ENCODE measurements at regions not wholly inside any gene's neighbourhood (a gene's known extent, or its start where the extent isn't known, plus 50 kb on each side); places are given as distances from the start of the nearest gene placed in this dataset.
"Not testable (repeated sequence)": the region's sequence is repeated elsewhere in the genome, so short reads cannot be mapped to it uniquely, and the experiment has no call there.

DNA sequence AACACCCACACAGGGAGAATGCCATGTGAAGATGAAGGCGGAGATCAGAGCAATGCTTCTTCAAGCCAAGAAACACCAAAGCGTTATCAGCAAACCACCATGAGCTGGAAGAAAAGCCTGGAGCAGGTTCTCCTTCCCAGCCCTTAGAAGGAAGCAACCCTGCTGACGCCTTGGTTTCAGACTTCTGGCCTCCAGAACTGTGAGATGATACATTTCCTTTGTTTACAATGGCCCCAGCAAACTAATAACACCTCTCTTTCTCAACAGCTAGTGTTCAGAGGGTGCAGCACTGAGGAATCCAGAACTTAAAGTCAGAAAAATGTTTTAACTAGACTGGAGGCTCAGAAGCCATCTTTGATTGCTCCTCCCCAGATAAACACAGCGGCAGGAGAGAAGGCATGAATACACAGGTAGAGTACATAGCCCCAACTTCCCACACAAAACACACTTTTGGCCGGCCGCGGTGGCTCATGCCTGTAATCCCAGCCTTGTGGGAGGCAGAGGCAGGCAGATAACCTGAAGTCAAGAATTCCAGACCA lies 132.4 kb upstream of the LPP start:
- DNase-seq, result no peak
- Histone ChIP-seq H3K9me3 (no peaks in the 10 kb centered on the region), H3K4me3 (no peak overlapping the region), H3K27me3 (no peaks in the 10 kb centered on the region), H3K36me3 (ENCODE audit: low read depth, missing control alignments) (no peaks in the 10 kb centered on the region), H3K4me1 (peaks cover 9% of the 10 kb centered on the region), H3K27ac (peak overlapping the region in 1 of 2 donors; percentile 51)
- intact Hi-C loops (cut with DNase I; ENCODE audit: low total_unique reads), result no loop called here
- WGBS, 2 donors, result 62 to 68% methylated on average over 7 of the region's 7 CpGs
- TF ChIP-seq, protein P1, sequence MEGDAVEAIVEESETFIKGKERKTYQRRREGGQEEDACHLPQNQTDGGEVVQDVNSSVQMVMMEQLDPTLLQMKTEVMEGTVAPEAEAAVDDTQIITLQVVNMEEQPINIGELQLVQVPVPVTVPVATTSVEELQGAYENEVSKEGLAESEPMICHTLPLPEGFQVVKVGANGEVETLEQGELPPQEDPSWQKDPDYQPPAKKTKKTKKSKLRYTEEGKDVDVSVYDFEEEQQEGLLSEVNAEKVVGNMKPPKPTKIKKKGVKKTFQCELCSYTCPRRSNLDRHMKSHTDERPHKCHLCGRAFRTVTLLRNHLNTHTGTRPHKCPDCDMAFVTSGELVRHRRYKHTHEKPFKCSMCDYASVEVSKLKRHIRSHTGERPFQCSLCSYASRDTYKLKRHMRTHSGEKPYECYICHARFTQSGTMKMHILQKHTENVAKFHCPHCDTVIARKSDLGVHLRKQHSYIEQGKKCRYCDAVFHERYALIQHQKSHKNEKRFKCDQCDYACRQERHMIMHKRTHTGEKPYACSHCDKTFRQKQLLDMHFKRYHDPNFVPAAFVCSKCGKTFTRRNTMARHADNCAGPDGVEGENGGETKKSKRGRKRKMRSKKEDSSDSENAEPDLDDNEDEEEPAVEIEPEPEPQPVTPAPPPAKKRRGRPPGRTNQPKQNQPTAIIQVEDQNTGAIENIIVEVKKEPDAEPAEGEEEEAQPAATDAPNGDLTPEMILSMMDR (IDR thresholded peaks at IDR 0.05), result no peak
- TF ChIP-seq POLR2A (IDR thresholded peaks at IDR 0.05), result no peak

DNA sequence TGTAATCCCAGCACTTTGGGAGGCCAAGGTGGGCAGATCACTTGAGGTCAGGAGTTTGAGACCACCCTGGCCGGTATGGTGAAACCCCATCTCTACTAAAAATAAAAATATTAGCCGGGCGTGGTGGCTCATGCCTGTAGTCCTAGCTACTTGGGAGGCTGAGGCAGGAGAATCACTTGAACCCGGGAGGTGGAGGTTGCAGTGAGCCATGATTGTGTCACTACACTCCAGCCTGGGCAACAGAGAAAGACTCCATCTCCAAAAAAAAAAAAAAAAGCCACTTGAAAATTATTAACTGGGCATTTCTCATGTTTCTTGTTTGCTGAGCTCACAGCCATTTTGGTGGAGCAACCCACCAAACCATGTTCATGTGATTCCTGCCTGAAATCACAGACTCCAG lies 131.1 kb upstream of the LPP start:
- 91 to 95% methylated on average over 4 of the region's 4 CpGs for WGBS, 2 donors
- not testable (repeated sequence) for H3K27ac ChIP-seq

DNA sequence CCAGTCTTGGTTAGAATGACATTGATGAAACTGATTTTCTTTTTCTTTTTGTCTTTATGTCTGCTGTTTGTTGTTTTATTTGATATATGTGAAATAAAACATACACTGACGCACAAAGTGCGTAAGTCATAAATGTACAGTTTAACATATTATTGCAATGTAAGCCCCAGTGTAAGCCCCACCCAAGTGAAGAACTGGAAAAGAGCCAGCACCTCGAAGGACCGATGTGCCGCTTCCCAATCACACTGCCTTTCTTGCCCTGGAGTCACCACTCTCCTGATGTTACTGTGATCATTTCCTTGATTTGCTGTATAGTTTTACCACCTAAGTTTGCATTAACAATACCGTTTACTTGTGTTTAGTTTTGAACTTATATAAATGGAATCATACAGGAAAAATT lies 128.4 kb upstream of the LPP start:
- Histone ChIP-seq H3K27ac (no peak overlapping the region), H3K9me3 (no peaks in the 10 kb centered on the region), H3K36me3 (ENCODE audit: low read depth, missing control alignments) (no peaks in the 10 kb centered on the region), H3K27me3 (no peaks in the 10 kb centered on the region), H3K4me1 (peaks cover 9% of the 10 kb centered on the region), H3K4me3 (no peak overlapping the region)
- TF ChIP-seq, protein P1 (IDR thresholded peaks at IDR 0.05), result no peak
- no peak for TF ChIP-seq POLR2A (IDR thresholded peaks at IDR 0.05)
- intact Hi-C loops (cut with DNase I; ENCODE audit: low total_unique reads), result no loop called here
- WGBS, 2 donors, result 93% methylated on average over 6 of the region's 6 CpGs
- DNase-seq, result no peak

More for the DNA sequence above, 131.1 kb upstream of the LPP start:
- H3K4me3 ChIP-seq; H3K9me3 ChIP-seq; H3K36me3 ChIP-seq (ENCODE audit: low read depth, missing control alignments); H3K27me3 ChIP-seq; intact Hi-C loops (cut with DNase I; ENCODE audit: low total_unique reads); DNase-seq; H3K4me1 ChIP-seq: not testable (repeated sequence)

DNA sequence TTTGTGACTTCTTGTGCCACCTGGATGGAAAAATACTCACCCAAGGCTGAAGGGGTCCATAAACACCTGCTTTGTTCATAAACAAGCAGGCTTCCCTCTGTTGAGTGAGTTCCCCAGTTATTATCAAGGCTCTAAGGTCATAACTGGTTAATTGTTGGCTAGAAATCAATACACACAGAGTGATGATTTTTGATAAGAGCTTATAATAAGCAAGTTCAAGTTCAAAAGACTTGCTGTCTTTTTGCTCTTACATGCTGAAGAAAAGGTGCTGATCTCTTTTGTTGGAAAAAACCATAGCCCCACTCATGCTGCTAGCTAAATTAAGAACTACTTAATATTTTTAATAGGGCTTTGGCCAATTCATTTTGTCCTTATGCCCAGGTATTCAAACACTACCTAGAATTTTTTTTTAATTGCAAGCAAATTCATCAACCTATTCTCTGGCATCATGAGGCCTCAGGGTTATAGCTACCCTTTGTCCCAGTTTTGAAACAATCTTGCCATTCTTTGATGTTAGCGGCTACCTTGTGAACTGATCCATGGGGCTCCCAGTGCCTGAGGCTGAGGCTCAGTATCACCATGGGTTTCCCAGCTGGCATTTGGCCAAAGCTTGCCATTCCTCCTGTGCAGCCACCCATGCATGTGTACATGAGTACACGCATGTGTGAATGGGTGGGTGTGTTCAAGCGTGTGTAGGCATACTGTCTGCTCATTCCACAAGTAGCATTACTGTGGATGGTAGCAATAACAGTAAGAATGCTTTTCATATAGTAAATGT lies 127.6 kb upstream of the LPP start:
- peaks cover 3% of the 10 kb centered on the region for H3K4me1 ChIP-seq
- 89 to 94% methylated on average over 3 of the region's 3 CpGs for WGBS, 2 donors
- no peak overlapping the region for H3K27ac ChIP-seq
- H3K4me3 ChIP-seq, result no peak overlapping the region
- DNase-seq, result no peak
- intact Hi-C loops (cut with DNase I; ENCODE audit: low total_unique reads), result no loop called here
- no peaks in the 10 kb centered on the region for H3K9me3 ChIP-seq
- no peaks in the 10 kb centered on the region for H3K36me3 ChIP-seq (ENCODE audit: low read depth, missing control alignments)
- TF ChIP-seq POLR2A (IDR thresholded peaks at IDR 0.05), result no peak
- TF ChIP-seq, protein P1 (IDR thresholded peaks at IDR 0.05), result no peak
- no peaks in the 10 kb centered on the region for H3K27me3 ChIP-seq

DNA sequence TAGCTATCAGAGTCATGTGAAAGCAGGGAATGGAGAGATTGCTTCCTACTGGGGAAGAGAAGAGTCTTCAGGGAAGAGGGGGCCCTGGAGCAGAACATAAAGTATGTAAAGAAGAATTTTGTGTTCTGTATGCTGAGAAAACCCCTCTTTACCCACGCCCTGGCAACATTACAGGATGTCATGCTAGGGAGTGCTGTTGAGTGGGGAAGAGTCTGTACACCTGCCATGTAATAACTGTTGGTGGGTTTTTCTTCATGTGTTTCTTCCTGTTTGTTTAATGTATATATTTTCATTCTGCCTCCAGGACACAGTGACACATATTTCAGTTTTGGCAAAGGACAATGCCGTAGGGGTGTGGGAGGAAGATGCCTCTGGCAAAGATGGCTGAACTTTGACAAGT lies 122.8 kb upstream of the LPP start:
- 77 to 88% methylated on average over 2 of the region's 2 CpGs for whole genome bisulfite sequencing, 2 donors

More for the DNA sequence above, 122.8 kb upstream of the LPP start:
- TF ChIP-seq, protein P1 (IDR thresholded peaks at IDR 0.05), result no peak
- TF ChIP-seq POLR2A (IDR thresholded peaks at IDR 0.05), result no peak
- no peak overlapping the region for H3K4me3 ChIP-seq
- intact Hi-C loops (cut with DNase I; ENCODE audit: low total_unique reads), result no loop called here
- H3K27me3 ChIP-seq, result no peaks in the 10 kb centered on the region
- H3K4me1 ChIP-seq, result no peaks in the 10 kb centered on the region
- H3K36me3 ChIP-seq (ENCODE audit: low read depth, missing control alignments), result no peaks in the 10 kb centered on the region
- DNase-seq, result no peak
- no peaks in the 10 kb centered on the region for H3K9me3 ChIP-seq
- H3K27ac ChIP-seq, result no peak overlapping the region
